ENCODE measurements at regions not wholly inside any gene's neighbourhood (a gene's known extent, or its start where the extent isn't known, plus 50 kb on each side); places are given as distances from the start of the nearest gene placed in this dataset.

DNA sequence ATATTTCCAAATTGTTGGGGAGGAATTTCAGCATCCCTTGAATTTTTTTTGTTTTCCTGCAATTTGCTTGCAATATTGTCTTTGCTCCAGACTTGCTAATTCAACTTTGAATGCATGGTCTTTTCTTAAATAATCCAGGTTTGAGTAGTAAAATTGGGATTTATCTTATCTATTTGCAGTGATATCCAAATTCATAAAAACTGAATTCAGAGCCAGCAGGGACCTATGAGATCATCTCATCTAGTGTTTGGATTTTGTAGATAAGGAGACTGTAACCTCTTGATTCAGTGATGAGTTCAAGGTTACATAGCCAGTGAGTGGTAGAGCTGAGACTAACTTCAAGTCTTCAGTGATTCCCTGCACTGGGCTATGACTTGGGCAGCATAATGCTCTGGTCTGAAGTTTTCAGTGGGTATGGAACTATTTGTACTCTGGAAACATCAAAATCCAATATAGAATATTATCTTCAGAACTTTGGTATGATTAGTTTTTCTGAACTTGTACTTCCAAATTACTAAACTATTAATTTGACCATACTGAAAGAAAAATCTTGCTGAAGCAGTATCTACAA lies 109.4 kb downstream of the DISP1 start (continued):
- TF ChIP-seq, protein P1, sequence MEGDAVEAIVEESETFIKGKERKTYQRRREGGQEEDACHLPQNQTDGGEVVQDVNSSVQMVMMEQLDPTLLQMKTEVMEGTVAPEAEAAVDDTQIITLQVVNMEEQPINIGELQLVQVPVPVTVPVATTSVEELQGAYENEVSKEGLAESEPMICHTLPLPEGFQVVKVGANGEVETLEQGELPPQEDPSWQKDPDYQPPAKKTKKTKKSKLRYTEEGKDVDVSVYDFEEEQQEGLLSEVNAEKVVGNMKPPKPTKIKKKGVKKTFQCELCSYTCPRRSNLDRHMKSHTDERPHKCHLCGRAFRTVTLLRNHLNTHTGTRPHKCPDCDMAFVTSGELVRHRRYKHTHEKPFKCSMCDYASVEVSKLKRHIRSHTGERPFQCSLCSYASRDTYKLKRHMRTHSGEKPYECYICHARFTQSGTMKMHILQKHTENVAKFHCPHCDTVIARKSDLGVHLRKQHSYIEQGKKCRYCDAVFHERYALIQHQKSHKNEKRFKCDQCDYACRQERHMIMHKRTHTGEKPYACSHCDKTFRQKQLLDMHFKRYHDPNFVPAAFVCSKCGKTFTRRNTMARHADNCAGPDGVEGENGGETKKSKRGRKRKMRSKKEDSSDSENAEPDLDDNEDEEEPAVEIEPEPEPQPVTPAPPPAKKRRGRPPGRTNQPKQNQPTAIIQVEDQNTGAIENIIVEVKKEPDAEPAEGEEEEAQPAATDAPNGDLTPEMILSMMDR (IDR thresholded peaks at IDR 0.05 in 2 of 3, conservative IDR thresholded peaks at IDR 0.05 in 1 of 3; ENCODE audit: borderline replicate concordance in 1 of 3, insufficient read depth in 1 of 3, low read depth in 2 of 3, low read length in 2 of 3), result no peak
- no peak for TF ChIP-seq JUND (IDR thresholded peaks at IDR 0.05)
- no peak for TF ChIP-seq EGR1 (IDR thresholded peaks at IDR 0.05; ENCODE audit: low read depth)

DNA sequence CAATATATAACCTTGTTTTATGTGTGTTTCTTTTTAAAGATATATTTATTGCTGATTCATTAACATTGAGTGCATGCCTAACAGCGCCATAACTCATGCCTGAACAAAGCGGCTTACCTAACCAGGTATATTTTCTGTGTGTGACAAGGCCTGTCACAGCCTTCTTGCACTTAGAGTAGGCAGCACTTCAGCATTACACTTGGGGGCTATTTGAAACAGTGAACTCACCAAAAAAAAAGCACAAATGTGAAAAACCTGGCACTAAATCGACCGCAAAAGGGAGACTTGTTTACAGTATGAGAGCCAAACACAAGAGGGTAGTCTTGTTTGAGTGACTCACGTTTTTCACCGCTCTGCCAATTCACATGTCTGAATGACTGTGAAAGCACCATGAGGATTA lies 111.7 kb downstream of the DISP1 start:
- no peak for DNase-seq (ENCODE audit: low read depth, low spot score)
- H3K27ac ChIP-seq (ENCODE audit: low read depth, low read length), result no peak overlapping the region
- H2AFZ ChIP-seq (ENCODE audit: low read depth, low read length, poor library complexity, severe bottlenecking), result no peak overlapping the region
- no peak overlapping the region for H3K9ac ChIP-seq (ENCODE audit: low read length)
- no peaks in the 10 kb centered on the region for H3K79me2 ChIP-seq (ENCODE audit: insufficient read depth, low read length)
- POLR2A ChIA-PET, result no interaction called here
- H3K4me1 ChIP-seq (ENCODE audit: control insufficient read depth in 1 of 2, insufficient read depth in 2 of 2, low read length in 2 of 2), result no peaks in the 10 kb centered on the region
- CTCF ChIA-PET, result no interaction called here
- no peak for ATAC-seq
- H4K20me1 ChIP-seq (ENCODE audit: insufficient read depth), result no peaks in the 10 kb centered on the region
- RAD21 ChIA-PET (ENCODE audit: low non-redundant PET in 1 of 2, low total read pairs in 2 of 2, uncharacterized antibody in 2 of 2, unreplicated experiment in 2 of 2), result interaction anchor here in 1 of 2 experiments (0.5 kb wide), 1 partner anchor 1667 kb away, joined by 3 read pairs; no protein-coding TSS in a partner anchor
- no peak overlapping the region for H3K4me3 ChIP-seq (replicated peaks in 1 of 2; ENCODE audit: low read depth in 1 of 2, low read length in 2 of 2)
- intact Hi-C loops (cut with micrococcal nuclease), result no loop called here
- no peaks in the 10 kb centered on the region for H3K9me3 ChIP-seq (ENCODE audit: control insufficient read depth in 1 of 2, insufficient read depth in 1 of 2, low read depth in 1 of 2, low read length in 2 of 2)
- H3K36me3 ChIP-seq (ENCODE audit: control insufficient read depth in 1 of 2, insufficient read depth in 2 of 2, low read length in 2 of 2), result no peaks in the 10 kb centered on the region
- H3K27me3 ChIP-seq (ENCODE audit: insufficient read depth, low read length), result no peaks in the 10 kb centered on the region
- no peak overlapping the region for H3K4me2 ChIP-seq (ENCODE audit: low read length)
- BruUV-seq (replicated peaks), result no TSS peak
- H3K9me2 ChIP-seq (ENCODE audit: insufficient read depth), result no peaks in the 10 kb centered on the region
- TF ChIP-seq POLR2A (IDR thresholded peaks at IDR 0.05; ENCODE audit: borderline replicate concordance, extremely low read depth, insufficient read depth, insufficient read length) (no peak), CEBPB (IDR thresholded peaks at IDR 0.05; ENCODE audit: low read depth) (no peak), POLR2AphosphoS5 (IDR thresholded peaks at IDR 0.05; ENCODE audit: low read depth, low read length) (no peak), TCF7L2 (IDR thresholded peaks at IDR 0.05; ENCODE audit: borderline replicate concordance, extremely low read depth, insufficient read depth, insufficient read length) (no peak), RAD21 (IDR thresholded peaks at IDR 0.05; ENCODE audit: low read depth) (no peak), FOSL1 (IDR thresholded peaks at IDR 0.05; ENCODE audit: low read depth) (no peak), JUND (IDR thresholded peaks at IDR 0.05) (no peak), SIN3A (IDR thresholded peaks at IDR 0.05; ENCODE audit: low read depth) (no peak), ZNF274 (IDR thresholded peaks at IDR 0.05; ENCODE audit: low read depth, low read length) (no peak), SP1 (IDR thresholded peaks at IDR 0.05; ENCODE audit: low read depth) (no peak), EZH2 (IDR thresholded peaks at IDR 0.05) (no peak)
- TF ChIP-seq, protein P2, sequence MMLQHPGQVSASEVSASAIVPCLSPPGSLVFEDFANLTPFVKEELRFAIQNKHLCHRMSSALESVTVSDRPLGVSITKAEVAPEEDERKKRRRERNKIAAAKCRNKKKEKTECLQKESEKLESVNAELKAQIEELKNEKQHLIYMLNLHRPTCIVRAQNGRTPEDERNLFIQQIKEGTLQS (IDR thresholded peaks at IDR 0.05), result no peak
